ENCODE measurements at regions not wholly inside any gene's neighbourhood (a gene's known extent, or its start where the extent isn't known, plus 50 kb on each side); places are given as distances from the start of the nearest gene placed in this dataset.
A peak's percentile ranks its signal among the peaks of the same experiment; 100 is the strongest.

DNA sequence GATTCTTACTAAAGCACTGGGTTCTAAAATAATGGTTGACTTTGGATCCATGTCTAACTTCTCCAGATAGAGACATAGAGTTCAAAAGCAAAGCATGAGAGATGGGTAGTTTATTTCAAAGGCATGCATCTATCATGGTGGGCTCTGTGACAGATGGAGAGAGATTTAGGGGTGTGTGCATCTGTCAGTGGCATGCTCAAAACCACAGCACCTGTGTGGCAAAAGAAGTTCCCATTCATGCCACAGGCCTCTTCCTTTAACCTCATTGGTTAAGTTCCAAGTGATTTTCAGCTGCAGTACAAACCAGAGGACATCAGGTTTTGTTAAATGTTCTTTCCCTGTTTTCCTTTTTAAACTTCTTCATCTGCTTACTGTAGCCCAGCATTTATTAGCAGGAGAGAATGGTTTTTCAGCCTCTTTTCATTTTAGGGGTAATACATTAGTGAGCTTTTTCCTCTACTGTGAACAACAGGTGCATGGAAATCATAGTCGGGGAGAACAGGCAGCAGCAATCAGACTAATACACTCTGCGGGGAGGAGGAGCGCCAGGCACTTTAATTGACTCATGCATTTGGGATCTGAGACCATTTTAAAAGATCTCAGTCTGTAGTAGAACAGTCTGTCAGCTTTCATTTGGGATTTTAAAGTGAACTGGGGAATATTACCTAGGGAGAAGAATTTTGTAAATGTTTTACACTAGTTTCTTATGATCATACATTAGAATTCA lies 52.4 kb upstream of the UPP2 start:
- DNase-seq: no peak

DNA sequence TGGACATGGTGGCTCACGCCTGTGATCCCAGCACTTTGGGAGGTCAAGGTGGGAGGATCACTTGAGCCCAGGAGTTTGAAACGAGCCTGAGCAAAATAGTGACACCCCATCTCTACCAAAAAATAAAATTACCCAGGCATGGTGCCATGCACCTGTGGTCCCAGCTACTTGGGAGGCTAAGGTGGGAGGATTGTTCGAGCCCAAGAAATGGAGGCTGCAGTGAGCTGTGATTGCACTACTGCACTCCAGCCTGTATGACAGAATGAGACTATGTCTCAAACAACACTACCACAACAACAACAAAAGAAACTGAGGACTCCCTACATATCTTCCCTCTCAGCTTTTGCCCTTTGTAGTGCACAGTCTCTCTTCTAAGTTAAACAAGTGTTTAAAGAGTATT lies 53.3 kb upstream of the UPP2 start:
- DNase-seq: no peak

DNA sequence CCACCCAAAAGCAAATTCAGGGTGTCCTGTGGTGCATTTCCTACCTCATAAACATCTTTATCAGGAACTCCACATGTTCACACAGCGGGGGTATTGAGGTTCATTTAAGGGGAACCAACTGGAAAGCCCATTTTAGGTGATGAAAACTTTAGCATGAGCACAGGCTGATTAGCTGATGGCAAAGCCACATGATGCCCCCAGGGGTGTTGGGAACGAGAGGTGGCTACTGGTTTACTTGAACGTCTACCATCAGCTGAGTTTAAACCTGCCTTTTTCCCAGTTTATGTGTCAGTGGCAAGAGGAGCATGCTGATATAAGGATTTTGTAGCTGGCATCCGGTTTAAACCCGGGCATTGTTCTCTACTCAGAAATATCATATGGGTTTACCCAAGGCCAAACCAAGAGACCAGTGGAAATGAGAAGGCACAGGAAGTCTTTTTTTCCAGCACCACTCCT lies 54.5 kb upstream of the UPP2 start:
- DNase-seq: no peak

DNA sequence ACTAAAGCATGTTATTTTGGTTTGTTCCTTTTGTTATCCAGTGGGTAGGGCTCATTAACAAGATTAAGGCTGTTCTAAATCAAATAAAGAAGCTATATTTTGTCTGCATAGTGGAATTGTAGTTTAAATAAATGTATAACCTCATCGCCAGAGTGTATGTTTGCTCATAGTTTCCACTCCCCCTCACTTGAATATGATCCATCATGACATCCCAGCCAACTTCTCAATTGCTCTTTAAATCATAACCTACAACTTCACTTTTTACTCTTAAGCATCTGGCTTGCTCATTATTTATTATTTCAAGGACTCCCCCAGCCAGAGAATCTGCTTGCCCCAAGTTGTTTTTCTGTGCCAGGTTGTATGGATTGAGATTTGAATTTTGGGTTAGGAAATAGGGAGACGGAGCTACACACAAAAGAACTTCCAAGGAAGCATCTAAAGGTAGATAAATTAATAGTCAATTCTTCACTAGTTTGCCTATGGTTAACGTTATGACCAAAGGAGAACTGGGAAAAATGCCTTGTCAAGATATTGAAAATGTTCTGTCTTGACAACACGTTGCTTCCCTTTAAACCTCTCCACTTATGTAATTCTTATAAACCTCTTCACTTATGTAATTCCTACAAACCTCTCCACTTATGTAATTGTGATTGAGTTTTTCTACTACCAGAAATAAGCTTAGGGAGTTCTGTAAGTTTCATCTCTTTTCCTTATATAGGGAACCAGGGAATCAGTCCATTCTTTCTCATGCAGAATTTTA lies 55.4 kb upstream of the UPP2 start:
- DNase-seq: no peak

DNA sequence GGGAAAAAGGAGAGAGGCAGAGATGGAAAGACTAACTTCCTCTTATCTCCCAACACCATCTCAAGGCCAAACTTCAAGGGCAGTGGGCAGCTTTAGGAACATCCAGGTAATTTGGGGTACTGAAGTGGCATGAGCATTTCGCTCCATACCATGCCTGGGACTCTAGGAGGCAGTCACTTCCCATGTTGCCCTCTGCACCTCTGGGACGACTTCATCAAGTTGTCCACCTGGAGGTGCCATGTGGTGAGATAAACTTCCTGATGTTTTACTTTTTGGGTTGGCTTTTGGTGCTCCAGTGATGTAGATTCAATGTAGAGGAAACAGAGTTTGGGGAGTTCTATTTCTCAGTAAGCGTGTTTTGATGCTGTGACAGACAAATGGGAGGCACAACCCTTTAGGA lies 56.3 kb upstream of the UPP2 start:
- no peak for DNase-seq

- DNase-seq: no peak
These were observed 58.3 kb upstream of the UPP2 start for GRCh38 chr2:158043181-158043948.

GRCh38 chr2:158042666-158043065 lies 59.0 kb upstream of the UPP2 start:
- DNase-seq: no peak

DNA sequence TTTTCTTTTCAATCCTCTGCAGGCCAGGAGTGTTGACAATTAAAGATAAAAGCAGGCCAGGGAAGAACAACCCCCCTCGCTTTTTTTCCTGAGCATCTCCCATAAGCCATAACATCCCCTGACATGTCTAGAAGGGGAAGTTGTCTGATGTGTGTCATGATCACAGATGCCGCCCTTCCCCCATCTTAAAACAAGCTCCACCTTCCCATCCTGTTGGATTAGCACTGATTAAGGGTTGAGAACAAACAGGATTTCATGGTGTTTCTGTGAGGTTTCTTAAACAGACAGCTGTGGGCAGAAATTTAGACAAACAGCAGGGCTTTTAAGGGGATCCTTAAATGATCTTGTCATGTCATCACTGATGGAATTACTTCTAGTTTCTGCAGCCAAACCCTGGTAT lies 59.4 kb upstream of the UPP2 start:
- DNase-seq: no peak

GRCh38 chr2:158041400-158041799 lies 60.3 kb upstream of the UPP2 start:
- DNase-seq: no peak

DNA sequence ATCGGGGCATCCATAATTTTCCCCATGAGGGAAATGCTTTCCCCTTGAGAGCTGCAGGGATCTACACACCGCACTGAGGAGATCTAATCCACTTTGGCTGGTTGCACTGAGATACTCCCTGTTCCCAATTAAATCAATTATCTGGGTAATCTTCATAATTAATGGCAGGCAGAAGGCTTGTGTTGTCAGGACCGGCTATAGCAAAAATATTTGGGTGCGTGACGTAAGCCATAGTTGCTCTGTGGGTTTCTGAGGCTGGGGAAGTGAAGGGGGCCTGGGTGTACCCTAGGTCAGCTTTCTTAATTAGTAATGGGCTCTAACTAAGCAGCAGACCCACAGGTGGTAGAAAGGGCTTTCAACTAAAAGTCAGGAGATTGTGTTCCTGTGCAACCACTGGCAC lies 62.8 kb upstream of the UPP2 start:
- no peak for DNase-seq

DNA sequence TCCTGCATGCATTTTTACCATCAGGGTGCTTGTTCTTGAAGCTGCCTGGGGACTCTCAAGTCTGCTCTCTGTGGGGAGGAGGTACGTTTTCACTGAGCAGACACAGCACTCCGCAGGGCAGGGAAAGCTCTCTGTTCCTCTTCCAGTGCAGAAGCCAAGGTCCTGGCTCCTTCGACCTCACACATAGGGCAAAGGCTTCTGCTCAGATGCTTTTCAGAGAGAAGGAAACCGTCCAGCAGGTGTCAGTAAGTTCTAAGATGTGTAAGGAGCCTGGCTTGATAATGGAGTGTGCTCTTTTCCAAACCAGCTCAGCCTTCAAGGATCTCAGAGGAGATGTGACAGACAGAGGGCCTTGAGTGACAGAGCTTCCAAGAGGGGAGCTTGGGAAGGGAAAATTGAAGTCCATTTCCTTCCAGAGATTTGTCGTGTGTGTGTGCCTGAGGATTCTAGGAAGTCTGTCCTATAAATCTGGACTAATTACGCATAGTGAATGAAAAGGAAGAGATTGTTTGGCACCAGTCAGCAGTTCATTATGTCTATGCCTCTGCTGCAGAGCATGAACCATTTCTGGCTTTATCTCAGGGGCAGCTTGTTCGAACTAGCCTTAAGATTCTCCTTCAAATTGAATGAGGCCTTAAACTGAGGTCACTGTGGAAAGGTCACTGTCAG lies 67.3 kb upstream of the UPP2 start:
- no peak for DNase-seq

DNA sequence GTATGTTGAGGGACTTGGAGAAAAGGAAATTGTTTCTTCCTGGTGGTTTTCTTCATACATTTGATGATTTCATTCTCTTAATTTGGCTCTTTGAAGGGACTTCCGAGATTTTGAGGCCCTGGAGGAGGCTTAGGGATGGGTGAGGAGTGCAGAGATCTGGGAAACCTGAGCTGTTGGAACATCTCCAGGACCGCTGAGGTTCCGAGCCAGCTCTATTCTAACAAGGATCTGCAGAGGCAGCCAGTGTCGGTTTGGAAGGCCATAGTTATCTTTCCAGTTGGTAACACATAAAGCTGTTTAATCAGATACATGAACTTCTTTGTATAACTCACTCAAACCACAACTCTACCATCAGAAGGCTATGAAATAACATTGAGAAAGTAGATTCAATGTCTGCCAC lies 70.3 kb upstream of the UPP2 start:
- DNase-seq: no peak

GRCh38 chr2:158025255-158025996 lies 76.2 kb upstream of the UPP2 start:
- no peak for DNase-seq

GRCh38 chr2:158024288-158024898 lies 77.3 kb upstream of the UPP2 start:
- DNase-seq: peak; percentile 62

- DNase-seq: no peak
These were observed 78.8 kb upstream of the UPP2 start for GRCh38 chr2:158022888-158023287.

DNA sequence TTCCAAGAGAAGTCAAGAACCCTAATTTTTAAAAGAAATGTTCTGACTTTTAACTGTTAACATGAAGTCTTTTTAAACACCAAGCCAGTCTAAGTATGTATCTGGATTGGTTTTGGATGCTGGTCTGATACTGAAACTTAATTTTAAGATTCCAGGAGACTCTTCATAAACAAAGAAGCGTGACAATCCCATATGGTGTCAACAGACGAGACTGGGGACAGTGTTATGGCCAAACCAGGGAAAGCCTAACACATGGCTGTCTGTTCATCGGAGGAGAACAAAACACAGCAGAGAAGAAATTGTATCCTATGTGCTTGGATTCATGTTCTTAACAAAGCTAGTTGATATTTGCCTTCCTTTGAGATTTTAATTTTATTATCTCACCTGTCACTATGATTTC lies 80.5 kb upstream of the UPP2 start:
- DNase-seq: no peak

DNA sequence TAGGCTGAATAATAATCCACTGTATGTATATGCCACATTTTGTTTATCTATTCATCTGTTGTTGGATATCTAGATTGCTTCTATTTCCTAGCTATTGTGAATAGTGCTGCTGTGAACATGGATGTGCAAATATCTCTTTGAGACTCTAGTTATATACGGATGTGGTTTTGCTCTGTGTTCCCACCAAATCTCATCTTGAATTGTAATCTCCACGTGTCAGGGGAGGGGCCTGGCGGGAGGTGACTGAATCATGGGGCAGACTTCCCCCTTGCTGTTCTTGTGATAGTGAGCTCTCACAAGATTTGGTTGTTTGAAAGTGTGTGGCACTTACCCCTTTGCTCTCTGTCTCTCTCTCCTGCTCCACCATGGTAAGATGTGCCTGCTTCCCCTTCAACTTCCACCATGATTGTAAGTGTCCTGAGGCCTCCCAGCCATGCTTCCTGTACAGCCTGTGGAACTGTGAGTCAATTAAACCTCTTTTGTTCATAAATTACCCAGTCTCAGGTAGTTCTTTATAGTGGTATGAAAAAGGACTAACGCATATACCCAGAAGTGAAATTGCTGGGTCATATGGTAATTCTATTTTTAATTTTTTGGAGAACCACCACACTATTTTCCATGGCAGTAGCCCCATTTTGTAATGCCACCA lies 86.1 kb upstream of the UPP2 start:
- DNase-seq: peak; percentile 14

DNA sequence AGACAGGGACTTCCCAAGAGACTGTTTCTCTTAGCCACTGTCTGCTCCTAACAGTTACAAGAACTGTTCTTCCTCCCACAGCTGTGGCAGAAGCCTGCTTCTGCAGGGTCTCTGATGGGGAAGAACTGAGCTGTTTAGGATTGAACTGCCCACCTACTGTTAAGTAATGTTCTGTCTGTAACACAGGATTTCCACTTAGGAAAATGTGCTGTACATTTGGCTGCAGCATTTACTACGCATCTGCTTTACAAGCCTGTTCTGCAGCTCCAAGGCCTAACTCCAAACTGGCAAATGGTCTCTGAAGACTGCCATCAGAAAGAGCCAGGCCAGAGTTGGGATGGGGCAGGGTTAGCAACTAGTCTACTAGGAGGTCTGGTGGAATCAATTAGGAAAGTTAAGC lies 87.8 kb upstream of the UPP2 start:
- DNase-seq: no peak

DNA sequence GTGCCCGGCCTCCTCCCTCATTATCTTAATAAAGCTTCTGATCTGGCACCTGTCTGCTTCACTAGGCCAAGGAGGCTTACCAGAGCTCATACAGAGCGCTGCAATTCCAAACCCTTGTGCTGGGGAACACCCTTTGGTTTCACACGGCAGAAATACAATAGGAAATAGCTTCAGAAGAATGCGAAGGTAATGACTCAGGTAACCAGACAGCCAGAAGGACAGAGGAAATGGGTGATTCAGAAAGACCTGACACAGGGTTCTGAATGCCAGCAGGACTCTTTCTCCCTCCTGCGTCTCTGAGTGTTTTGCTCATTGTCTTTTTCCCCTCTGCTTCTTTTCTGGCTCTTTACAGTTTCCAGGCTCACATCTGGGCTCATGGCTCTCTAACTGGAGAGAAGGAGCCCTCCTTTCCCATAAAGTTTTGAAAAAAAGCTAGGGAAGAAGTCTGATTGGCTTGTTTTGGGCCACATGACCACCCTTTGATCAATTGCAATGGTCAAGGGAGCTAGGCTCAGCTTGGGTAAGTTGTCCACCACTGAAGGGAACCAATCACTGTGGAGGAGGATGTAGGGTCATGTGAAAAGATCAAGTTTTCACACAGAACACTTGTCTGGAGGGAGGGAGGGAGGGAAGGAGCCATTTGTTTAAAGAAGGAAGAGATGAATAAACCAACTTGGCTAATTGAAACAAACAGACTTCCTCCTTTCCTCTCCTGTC lies 90.5 kb upstream of the UPP2 start:
- DNase-seq: no peak

GRCh38 chr2:158009399-158009798 lies 92.3 kb upstream of the UPP2 start:
- no peak for DNase-seq
